ENCODE measurements at regions not wholly inside any gene's neighbourhood (a gene's known extent, or its start where the extent isn't known, plus 50 kb on each side); places are given as distances from the start of the nearest gene placed in this dataset.

GRCh38 chr3:5690490-5690889 is 503.0 kb downstream of the EDEM1 start:
- TF ChIP-seq CTCF (IDR thresholded peaks at IDR 0.05) (no peak), POLR2A (IDR thresholded peaks at IDR 0.05) (no peak)
